Activated CD4-positive, alpha-beta T cell treated with anti-CD3 and anti-CD28 coated beads, Interleukin-2, Interleukin-6, amounts not matched to agents 100 ng/mL and 50 ng/mL, durations not matched to agents 16 hours and 8 hours (primary cell): ENCODE measurements at regions not wholly inside any gene's neighbourhood (a gene's known extent, or its start where the extent isn't known, plus 50 kb on each side); places are given as distances from the start of the nearest gene placed in this dataset.
"Not testable (repeated sequence)": the region's sequence is repeated elsewhere in the genome, so short reads cannot be mapped to it uniquely, and the experiment has no call there.

Experiments
- DNase-seq: peaks from one replicate; pipeline ENCODE4 v3.0.0-alpha.2; 2020

DNA sequence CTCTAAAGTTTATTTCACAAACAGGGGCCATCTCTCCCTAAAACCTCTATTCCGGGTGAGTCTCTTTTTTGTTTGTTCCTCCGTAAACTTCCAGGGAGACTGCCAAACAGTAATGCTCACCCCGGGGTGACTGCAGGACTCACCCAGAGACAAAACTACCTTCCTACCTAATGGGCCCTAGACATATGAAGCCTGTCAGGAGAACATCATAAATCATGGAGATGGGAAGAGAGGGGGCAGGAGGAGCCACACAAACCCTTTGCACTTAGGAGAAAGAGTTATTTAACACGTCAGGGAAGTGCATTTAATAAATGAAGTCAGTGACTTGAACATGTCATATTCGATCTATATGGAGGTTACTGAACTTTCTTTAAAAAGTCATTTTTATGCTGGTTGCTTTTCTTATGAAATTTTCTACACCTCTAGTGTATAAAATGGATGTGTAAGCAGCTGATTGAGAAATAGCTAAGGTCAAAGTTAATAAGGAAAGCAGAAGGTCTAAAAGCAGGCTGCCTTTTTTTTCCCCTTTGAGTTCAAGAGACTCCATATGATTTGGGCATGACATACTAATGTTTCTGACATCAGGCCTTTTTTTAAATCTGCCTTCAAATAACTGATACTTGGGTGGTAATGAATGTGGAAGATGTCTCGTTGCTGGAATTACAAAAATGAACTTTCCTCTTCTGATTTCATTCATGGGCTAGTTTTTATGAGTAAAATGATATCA is 286.9 kb upstream of the USP25 start:
- no peak for DNase-seq

DNA sequence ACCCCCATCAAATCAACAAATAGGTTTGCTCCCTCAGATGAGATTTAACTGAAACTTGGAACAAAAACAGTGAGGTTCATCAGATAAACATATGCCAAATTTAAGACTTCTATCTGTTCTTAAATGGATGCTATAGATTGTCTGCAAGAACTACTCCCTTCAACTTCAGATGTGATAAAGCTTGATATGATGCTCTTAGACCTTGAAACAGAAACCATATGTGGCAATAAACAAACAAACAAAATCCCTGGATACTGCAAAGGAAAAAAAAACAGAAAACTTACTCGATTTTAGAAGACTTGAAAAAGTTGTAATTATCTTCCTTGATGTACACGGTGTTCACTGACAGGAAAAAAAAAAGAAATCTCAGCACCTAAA is 286.1 kb upstream of the USP25 start:
- DNase-seq, result no peak

DNA sequence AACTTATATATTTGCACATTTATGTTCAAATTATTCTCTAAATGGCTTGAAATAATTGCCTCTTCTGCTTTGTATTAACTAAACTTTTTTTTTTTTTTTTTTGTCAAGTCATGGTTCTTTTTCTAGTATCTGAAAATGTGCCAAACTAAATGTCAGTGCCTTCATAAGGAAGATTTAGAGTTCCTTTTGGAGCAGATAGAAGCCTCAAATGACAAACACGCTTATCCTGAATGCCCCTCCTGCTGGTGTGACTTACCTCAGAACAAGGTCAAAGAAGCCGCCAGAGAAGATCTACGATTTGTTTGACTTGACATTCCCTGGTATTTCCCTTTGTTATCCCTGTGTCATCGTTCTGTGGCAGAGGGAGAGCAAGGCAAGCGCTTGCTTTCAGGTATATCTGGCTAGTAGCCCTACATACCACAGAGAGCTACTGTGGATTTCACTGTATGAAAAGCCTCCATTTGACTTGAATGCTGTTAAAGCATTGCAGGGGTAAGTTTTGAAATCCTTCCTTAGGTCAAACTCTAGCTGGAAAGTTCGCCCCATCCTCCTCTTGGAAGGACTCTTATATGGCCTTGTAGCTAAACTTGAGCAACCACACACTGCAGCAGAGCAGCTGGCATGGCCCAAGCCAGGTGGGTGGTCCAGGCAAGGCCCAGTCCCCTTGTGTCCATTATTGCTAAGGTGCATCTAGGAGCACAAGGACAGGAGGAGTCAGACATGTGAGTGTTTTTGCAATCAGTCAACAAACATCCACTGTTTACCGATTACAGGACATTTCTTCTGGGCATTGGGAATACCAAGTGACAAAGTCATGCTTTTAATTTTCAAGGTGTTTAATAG is 285.4 kb upstream of the USP25 start:
- DNase-seq, result no peak

DNA sequence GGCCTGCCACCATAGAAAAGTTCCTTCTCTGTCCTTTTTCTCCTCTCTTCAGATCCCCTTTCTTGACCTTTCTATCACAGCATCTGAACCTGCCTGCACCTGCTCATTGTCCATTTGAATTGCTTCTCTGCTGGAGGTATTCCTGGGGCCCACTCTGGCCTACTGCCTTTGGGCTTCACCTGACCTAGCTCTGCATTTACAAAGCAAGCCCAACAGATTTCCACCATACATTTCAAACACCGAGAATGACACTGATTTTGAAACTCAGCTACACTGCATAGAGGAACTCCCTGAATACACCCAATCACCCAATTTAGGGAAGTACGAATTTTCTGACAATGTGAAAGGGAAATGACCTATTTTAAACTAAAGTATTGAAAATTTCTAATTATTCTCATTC is 284.5 kb upstream of the USP25 start:
- DNase-seq, result no peak

DNA sequence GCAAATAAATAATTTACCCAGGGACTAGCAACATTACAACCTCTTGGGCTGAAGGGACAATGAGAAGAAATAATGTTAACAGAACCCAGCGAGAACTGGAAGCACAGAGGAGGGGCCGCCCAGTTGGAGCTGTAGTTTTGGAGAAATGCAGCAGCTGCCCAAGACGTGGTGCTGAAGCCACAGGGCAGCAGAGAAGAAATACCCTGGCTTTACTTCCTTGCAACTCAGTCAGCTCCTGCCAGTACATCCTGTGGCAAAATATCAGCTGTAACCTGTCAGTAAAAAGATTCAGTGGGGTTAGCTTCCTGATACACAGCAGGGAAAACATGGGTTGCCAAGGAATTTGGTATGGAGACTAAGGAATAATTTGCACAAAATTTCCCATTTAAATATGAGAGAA is 283.6 kb upstream of the USP25 start:
- DNase-seq, result no peak

DNA sequence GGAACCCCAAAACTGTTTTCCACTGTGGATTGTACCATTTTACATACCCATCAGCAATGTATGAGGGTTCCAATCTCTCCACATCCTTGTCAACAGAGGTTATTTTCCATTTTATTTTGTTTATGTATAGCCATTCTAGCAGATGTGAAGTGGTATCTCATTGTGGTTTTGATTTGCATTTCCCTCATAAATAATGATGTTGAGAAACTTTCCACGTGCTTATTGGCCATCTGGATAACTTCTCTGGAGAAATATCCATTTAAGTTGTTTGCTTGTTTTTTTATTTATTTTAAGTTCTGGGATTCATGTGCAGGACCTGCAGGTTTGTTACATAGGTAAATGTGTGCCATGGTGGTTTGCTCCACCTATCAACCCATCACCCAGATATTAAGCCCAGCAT is 280.2 kb upstream of the USP25 start:
- DNase-seq, result no peak

DNA sequence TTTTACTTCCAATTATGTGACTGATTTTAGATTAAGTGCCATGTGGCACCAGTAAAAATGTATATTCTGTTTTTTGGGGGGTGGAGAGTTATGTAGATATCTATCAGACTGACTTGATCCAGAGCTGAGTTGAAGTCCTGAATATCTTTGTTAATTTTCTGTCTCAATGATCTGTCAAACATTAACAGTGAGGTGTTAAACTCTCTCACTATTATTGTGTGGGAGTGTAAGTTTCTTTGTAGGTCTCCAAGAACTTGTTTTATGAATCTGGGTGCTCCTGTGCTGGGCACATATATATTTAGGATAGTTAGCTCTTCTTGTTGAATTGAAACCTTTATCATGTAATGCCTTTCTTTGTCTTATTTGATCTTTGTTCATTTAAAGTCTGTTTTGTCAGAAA is 276.5 kb upstream of the USP25 start:
- no peak for DNase-seq

DNA sequence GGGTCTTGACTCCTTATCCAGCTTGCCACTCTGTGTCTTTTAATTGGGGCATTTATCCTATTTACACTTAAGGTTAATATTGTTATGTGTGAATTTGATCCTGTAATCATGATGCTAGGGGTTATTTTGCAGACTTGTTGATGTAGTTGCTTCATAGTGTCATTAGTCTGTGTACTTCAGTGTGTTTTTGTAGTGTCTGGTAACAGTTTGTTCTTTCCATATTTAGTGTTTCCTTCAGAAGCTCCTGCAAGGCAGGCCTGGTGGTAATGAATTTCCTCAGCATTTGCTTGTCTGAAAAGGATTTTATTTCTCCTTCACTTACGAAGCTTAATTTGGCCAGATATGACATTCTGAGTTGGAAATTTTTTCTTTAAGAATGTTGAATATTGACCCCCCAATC is 276.0 kb upstream of the USP25 start:
- DNase-seq, result not testable (repeated sequence)

DNA sequence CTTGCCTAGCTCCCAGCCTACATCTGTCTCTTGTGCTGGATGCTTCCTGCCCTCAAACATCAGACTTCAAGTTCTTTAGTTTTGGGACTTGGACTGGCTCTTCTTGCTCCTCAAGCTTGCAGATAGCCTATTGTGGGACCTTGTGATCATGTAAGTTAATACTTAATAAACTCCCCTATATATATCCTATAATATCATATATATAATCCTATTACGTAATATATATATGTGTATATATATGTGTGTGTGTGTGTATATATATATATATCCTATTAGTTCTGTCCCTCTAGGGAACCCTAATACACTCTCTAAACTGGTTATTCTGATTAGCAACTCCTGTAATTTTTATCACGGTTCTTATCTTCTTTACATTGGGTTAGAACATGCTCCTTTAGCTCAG is 274.9 kb upstream of the USP25 start:
- not testable (repeated sequence) for DNase-seq

DNA sequence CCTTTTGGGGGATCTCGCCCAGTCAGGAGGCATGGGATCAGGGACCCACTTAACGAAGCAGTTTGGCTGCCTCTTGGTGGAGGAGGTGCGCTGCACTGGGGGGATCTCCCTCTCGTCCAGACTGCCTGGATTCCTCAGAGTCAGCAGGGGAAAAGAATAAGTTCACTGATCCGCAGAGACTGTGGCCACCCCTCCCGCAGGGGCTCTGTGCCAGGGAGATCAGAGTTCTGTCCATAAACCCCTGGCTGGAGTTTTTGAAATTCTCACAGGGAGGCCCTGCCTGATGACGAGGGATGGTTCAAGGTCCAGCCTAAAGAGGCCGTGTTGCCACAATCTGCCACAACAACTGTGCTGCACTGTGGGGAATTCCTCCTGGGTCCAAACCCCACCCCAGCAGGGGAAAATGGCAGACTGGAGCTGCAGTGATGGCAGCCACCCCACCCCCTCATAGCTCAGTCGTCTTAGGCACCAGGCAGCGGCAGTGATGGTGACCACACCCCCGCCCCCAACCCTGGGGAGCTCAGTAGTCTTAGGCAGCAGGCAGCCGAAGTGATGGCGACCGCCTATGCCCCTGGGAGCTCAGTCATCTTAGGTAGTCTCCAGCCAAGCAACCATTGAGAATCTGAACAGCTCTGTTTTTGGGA is 273.8 kb upstream of the USP25 start:
- DNase-seq, result no peak

DNA sequence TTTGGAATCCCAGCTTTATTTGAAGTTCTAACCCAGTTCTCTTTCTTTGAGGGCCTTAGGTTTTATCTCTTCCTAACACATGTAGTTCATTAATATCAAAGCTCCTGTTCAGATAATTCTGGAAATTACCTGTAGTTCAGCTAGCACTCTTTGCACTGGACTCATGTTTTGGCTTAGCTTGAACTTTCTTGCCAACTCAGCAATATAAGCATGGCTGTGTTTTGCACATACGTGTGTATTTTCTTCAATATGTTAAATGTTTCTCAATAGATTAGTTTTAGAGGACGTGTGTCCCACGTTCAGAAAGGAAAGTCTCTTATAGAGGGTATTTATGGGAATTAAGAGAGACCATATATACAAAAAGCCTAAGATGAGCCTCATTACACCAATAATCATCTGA is 271.8 kb upstream of the USP25 start:
- no peak for DNase-seq

DNA sequence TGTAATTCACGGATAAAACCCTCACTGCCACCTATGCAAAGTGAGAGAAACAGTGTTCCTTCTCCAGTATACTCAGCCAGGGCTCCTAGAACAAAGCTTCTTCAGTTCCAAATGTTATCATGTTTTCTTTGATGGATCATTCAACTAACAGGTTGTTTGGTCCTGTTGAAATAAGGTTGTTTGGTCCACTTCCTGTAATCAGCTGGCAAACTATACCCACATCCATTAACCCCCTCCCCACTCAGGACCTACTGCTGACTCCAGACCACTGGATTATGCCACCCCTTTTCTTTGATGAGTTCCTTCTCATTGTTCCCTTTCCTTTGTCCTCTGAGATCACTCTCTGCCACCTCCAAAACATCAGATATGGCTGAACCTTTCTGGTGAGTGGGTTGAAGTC is 267.7 kb upstream of the USP25 start:
- DNase-seq, result no peak

DNA sequence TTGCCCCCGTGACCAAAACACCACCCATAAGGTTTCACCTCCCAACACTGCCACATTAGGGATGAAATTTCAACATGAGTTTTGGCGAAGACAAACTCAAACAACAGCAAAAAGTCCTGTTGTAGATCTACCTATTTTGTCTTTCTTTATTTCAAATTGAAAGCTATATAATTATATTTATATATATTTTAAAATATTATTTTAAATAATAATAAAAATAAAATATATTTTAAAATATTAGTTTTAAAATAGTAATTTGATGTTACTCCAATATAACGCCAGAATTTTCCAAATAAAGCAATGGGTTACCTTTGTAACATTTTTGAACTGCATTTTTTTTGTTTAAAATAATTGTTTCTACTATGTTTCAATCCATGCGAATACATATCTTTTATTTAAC is 263.5 kb upstream of the USP25 start:
- DNase-seq, result no peak

DNA sequence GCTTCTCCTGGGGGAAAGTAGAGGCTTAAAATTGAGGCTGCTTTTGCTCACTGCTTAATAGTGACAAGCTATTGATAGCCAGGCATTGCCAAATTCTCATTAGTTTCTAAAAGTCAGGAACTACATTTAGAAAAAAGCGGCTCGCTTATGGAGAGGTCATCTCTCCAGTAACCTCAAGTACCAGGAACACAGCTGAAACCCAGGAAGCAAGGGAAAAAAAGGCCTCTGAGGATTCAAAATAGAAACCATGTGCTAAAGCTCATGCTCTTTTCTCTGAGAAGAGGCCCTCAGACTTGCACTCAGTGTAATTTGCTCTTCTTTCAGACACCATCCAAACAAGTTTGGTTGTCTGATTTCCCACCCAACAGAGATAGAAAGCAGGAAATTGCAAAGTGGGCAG is 261.4 kb upstream of the USP25 start:
- no peak for DNase-seq

DNA sequence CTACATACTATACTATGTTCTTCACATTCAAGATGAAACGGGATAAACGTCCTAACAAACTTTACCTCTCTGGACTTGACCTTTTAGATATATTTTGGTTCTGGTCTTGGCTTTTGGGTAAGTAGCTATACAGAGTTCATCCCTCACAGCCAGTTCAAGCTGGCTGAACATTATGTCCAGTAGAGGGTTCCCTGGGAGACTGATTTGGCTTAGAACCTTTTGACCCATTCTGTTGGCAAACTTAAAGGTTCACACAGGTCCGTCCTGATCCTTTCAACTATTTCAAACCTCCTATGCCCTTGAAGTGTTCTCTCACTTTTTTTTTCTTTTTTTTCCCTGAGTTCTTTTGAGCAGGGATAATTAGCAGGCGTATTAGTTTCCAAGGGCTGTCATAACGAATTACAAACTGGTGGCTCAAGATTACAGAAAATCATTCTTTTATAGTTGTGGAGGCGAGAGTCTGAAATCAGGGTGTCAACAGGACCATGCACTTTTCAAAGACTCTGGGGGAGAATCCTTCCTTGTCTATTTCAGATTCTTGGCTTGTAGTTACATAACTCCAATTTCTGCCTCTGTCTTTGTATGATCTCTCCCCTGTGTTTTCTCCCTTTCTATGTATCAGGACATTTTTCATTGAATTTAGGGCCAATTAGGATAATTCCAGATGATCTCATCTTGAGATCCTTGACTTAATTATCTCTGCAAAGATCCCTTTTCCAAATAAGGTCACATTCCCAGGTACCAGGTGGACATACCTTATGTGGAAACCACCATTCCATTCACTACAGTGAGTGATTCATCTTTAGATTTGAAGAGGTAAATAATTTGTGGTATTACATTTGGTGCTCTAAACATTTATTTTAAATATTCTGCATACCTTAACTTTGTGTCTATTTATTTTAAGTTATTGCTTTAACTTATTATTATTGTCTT is 257.4 kb upstream of the USP25 start:
- DNase-seq, result no peak

DNA sequence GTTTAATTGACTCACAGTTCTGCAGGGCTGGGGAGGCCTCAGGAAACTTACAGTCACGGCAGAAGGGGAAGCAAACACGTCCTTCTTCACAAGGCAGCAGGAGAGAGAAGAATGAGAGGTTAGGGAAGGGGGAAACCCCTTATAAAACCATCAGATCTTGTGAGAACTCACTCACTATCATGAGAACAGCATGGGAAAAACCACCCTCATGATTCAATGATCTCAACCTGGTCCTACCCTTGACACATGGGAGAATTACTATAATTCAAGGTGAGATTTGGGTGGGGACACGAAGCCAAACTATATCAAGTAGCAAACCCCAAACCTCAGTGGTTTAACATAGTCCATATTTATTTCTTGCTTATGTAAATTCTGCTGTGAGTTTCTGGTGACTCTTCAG is 252.0 kb upstream of the USP25 start:
- not testable (repeated sequence) for DNase-seq

DNA sequence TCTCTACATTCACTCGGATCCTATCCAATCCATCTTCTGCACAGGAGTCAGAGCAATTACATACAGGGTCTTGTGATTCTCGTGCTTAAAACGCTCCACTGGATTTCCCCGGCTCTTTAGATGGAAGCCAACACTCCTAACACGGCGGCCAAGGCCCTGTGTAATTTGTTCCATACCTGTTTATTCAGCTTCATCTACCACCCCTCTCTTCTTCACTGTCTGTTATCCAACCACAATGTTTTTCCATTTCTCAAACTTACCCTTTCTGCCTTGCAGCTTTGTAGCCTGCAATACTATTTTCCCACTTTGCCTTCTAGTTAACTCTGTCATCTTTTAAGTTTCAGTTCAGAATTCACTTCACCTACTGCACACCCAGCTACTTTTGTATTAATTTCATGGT is 249.6 kb upstream of the USP25 start:
- peak; percentile 1 for DNase-seq

DNA sequence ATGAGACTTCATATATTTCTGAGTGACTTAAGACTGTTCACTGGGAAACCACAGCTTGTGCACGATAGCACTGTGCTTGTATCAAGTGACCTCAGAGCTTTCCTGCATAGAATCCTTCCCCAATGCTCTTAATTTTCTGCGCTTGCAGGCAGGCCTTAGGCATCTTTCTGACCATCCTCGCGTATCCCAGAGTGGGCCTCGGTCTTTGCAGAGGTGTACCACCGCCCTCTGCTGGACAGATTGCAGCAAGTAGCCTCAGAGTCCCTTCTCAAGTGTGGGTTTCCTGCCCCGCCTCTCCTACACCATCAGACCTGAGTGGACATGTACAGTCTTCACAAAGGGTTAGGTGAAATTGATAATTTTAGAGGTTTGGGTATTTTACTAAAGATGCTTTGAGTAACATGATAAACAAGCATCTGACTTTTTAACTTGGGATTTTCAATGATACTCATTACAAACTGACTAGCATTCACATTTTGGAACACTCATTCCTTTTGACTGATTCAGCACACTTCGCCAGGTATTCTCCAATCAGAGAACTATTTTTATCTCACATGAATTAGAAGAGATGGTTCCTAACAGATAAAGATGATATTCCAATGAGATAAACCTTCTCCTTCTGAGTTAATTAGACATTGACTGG is 246.5 kb upstream of the USP25 start:
- peak; percentile 86 for DNase-seq

DNA sequence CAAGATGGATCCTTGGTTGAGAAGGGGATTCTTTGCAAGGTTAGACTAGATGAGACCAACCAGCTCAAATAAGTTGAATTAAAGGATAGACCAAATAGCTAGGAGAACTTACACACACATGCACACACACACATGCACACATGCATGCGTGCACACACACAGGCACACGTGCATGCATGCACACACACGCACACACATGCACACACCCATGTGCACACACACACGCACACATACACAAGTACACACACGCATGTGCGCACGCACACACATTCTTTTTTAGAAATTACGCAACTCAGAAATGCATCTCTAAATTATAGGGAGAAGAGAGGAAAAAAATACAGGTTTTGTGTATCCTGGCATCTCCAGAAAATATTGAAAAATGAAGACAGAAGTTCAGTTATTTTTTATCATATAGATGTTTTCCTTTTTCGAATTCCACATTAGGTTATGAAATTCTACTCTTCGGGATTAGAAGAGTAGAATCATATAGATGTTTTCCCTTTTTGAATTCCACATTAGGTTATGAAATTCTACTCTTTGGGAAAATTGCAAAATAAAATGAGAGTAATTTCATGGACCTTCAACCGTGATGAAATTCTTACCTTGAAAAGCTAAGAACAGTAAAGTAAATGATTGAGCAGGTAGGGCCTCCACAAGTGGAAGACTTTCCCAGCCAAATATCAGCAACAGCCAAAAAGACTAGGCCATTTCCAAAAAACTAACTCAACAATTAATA is 243.2 kb upstream of the USP25 start:
- DNase-seq, result no peak

DNA sequence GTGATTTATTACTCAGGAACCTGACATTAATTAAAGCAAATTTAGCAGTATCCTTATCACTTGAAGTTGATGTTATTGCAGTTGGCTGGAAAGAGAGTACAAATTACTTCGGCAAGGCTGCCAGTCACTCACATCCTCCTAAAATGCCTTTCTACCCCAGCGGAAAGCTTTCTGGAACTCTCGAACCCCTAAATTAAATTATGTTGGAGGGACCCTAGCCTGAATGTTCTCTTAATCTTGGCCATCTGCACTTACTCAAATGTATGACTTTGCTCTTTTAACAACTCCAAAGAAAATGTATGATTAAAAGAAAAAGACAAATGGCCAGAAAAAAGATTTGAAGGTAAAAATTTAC is 242.6 kb upstream of the USP25 start:
- no peak for DNase-seq

DNA sequence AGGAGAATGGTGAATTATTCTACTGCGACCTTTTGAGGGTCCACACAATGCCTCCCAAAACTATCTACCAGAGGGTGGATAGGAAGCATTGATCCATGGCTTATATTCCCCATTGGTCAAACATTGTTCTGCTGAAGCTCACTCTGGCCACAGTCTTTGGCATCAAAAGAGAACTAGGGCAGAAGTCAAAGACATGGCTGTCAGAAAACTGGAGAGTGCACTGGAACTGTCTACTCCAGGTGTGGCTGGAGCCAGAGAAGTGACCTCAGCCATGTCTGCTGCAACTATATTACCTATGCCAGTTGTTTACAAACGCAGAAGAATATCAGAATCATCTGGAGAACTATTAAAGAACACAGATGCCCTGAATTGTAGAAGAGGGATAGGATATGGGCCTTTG is 238.7 kb upstream of the USP25 start:
- DNase-seq, result no peak

DNA sequence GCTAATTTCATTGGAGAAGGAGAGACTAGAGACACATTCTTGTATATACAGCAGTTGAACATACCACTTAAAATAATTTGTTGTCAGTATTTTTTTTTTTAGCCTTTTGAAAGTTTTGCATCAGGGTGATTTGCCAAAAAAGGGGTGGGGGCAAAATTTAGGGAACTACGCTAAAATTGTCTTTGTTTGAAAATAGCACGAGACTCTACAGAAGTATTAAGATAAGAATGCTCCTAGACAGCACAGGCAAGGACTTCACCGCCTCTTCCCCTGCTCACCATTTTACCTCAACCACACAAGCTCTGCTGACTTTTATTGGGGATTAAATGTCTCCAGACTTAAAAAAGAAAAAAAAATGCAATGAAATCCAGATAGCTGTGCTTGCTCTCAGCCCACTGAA is 236.1 kb upstream of the USP25 start:
- DNase-seq, result no peak
